Mesodermal cell (in vitro differentiated cells): ENCODE measurements at regions not wholly inside any gene's neighbourhood (a gene's known extent, or its start where the extent isn't known, plus 50 kb on each side); places are given as distances from the start of the nearest gene placed in this dataset.

Experiments used
- H3K27ac ChIP-seq: 2 replicates; pipeline ENCODE4 v1.7.0; 2013; ENCODE audit warnings: mild to moderate bottlenecking, low read depth, low read length, moderate library complexity; ENCODE audit not compliant: severe bottlenecking
- H3K36me3 ChIP-seq: 2 replicates; pipeline ENCODE4 v1.7.1; 2013; ENCODE audit warnings: mild to moderate bottlenecking, low read length, moderate library complexity; ENCODE audit not compliant: control insufficient read depth, insufficient read depth
- H3K4me1 ChIP-seq: one replicate; pipeline ENCODE4 v1.7.1; 2013; ENCODE audit warnings: mild to moderate bottlenecking, low read length; ENCODE audit not compliant: insufficient read depth, control insufficient read depth, poor library complexity, severe bottlenecking
- H3K4me3 ChIP-seq: 2 replicates; pipeline ENCODE4 v1.7.0; 2013; ENCODE audit warnings: low read length, control low read depth, mild to moderate bottlenecking; ENCODE audit not compliant: insufficient read depth, poor library complexity, severe bottlenecking; ENCODE audit errors: extremely low read depth
- H3K9me3 ChIP-seq: 2 replicates; pipeline ENCODE4 v1.7.1; 2013; ENCODE audit warnings: mild to moderate bottlenecking, low read length, moderate library complexity; ENCODE audit not compliant: control insufficient read depth
- WGBS, 2 experiments: methylation state at CpG; one replicate each; pipeline ENCODE4 v1.1.5; 2013; ENCODE audit warnings: missing lambda C conversion rate in 2 of 2; ENCODE audit not compliant: insufficient coverage in 2 of 2; 5-methylcytosine and 5-hydroxymethylcytosine counted together

GRCh38 chr15:25950014-25950413 lies 86.9 kb upstream of the ATP10A start:
- no peaks in the 10 kb centered on the region for H3K9me3 ChIP-seq
- 86 to 92% methylated on average over 2 of the region's 2 CpGs for WGBS, 2 experiments
- no peak overlapping the region for H3K27ac ChIP-seq
- H3K4me1 ChIP-seq: no peaks in the 10 kb centered on the region
- no peaks in the 10 kb centered on the region for H3K36me3 ChIP-seq
- H3K4me3 ChIP-seq: no peak overlapping the region

DNA sequence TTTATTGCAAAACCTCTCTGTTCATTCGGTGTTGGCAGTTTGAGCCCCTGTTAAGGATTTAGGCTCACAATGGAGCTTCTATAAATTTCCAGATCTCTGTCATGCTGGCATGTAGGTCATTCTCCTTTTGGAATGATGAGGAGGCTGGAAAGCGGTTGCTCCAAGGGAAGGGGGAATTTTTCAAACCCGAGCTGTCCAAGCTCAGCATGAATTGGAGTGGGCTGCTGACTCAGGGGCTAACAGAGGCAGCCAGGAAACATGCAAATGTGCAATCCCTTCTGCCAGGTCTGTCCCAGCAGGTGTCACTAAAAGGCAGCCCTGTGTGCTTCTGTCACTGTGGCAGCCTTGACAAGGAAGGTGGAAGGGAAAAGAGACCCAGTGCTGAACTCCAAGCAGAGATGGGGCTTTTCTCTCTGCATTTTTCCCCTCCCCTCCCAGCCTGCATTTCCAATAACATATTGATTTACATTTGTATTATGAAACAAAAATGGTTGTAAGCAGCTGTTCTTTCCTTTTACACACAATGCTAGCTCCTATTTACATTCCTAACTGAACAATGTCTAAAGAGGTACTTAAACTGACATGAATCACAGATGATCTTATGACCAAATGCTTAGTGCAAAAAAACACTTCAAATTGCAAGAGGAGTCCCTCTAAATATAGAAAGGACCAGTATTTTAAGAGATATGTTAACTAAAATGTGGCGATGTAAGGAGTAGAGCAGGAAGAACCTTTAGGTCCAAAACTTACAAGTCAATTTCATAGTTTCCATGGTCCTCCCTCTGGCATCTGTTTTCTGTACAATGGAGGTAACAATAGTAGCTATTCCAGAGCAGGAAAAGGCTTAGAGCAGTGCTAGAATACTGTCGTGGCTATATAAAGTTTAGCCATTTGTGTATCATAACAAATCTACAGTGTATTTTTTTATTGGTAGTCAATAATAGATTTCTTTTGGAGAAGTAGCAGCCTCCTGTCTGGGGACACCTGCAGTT lies 84.5 kb upstream of the ATP10A start:
- 17% methylated on average over 2 to 3 of the region's 5 CpGs for WGBS, 2 experiments
- Histone ChIP-seq H3K9me3 (no peaks in the 10 kb centered on the region), H3K4me1 (no peaks in the 10 kb centered on the region), H3K36me3 (no peaks in the 10 kb centered on the region), H3K27ac (no peak overlapping the region), H3K4me3 (no peak overlapping the region)

GRCh38 chr15:25946241-25946805 lies 83.2 kb upstream of the ATP10A start:
- H3K36me3 ChIP-seq: no peaks in the 10 kb centered on the region
- H3K9me3 ChIP-seq: no peaks in the 10 kb centered on the region
- H3K4me3 ChIP-seq: no peak overlapping the region
- H3K4me1 ChIP-seq: no peaks in the 10 kb centered on the region
- H3K27ac ChIP-seq: no peak overlapping the region
- 89 to 94% methylated on average over 17 to 18 of the region's 21 CpGs for WGBS, 2 experiments

GRCh38 chr15:25944386-25944785 lies 81.3 kb upstream of the ATP10A start:
- no peaks in the 10 kb centered on the region for H3K4me1 ChIP-seq
- H3K27ac ChIP-seq: no peak overlapping the region
- WGBS, 2 experiments: 83 to 90% methylated on average over 8 of the region's 17 CpGs

DNA sequence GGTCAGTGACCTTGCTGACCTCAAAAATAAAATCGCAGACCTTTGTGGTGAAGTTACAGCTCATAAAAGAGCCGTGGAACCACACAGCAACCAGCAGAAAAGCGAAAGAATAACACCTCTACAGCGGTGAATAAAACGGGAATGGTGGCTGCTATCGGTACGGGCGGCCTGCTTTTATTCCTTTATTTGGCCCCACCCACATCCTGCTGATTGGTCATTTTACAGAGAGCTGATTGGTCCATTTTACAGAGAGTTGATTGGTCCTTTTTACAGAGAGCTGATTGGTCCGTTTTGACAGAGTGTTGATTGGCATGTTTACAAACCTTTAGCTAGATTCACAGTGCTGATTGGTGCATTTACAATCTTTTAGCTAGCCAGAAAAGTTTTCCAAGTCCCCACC lies 80.7 kb upstream of the ATP10A start:
- Histone ChIP-seq H3K9me3 (no peaks in the 10 kb centered on the region), H3K4me1 (no peaks in the 10 kb centered on the region), H3K4me3 (no peak overlapping the region), H3K36me3 (no peaks in the 10 kb centered on the region), H3K27ac (no peak overlapping the region)
- 95% methylated on average over 3 to 9 of the region's 9 CpGs for WGBS, 2 experiments

More at GRCh38 chr15:25944386-25944785, 81.3 kb upstream of the ATP10A start:
- Histone ChIP-seq H3K4me3 (no peak overlapping the region), H3K9me3 (no peaks in the 10 kb centered on the region), H3K36me3 (no peaks in the 10 kb centered on the region)

- Histone ChIP-seq H3K9me3 (no peaks in the 10 kb centered on the region), H3K4me1 (no peaks in the 10 kb centered on the region), H3K27ac (no peak overlapping the region), H3K4me3 (no peak overlapping the region), H3K36me3 (no peaks in the 10 kb centered on the region)
- 83 to 90% methylated on average over 1 to 4 of the region's 4 CpGs for WGBS, 2 experiments
Measured at GRCh38 chr15:25939122-25939521, 76.0 kb upstream of the ATP10A start.

GRCh38 chr15:25937796-25938195 lies 74.7 kb upstream of the ATP10A start:
- Histone ChIP-seq H3K4me1 (no peaks in the 10 kb centered on the region), H3K9me3 (no peaks in the 10 kb centered on the region), H3K36me3 (no peaks in the 10 kb centered on the region), H3K27ac (no peak overlapping the region), H3K4me3 (no peak overlapping the region)

- H3K9me3 ChIP-seq: no peaks in the 10 kb centered on the region
- H3K27ac ChIP-seq: no peak overlapping the region
- H3K36me3 ChIP-seq: no peaks in the 10 kb centered on the region
- no peak overlapping the region for H3K4me3 ChIP-seq
- 69 to 89% methylated on average over 4 of the region's 7 CpGs for WGBS, 2 experiments
- no peaks in the 10 kb centered on the region for H3K4me1 ChIP-seq
Measured at GRCh38 chr15:25936004-25936403, 72.9 kb upstream of the ATP10A start.

GRCh38 chr15:25933456-25934158 lies 70.5 kb upstream of the ATP10A start:
- H3K9me3 ChIP-seq: no peaks in the 10 kb centered on the region
- 15 to 16% methylated on average over 11 to 14 of the region's 23 CpGs for WGBS, 2 experiments
- H3K4me3 ChIP-seq: no peak overlapping the region
- H3K36me3 ChIP-seq: no peaks in the 10 kb centered on the region
- H3K27ac ChIP-seq: no peak overlapping the region
- no peaks in the 10 kb centered on the region for H3K4me1 ChIP-seq

DNA sequence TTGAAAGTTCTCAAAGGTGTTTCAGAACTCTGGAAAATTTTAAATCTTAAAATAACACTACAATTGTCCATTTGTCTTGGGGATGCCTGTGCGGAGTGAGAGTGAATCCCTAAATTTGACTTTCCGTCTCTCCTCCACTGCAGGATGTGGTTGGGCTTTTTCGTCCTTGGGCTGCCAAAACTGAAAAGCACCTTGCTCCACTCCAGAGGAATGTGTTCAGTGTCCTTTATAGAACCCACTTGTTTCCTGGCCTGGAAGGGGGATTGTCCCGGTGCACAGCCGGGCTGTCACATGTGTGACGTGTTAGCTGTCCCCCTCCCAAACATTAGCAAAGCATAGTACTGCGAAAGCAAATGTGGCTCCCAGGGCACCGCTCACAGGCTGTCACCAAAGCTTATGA lies 69.6 kb upstream of the ATP10A start:
- H3K36me3 ChIP-seq: no peaks in the 10 kb centered on the region
- no peak overlapping the region for H3K27ac ChIP-seq
- no peaks in the 10 kb centered on the region for H3K9me3 ChIP-seq
- H3K4me1 ChIP-seq: no peaks in the 10 kb centered on the region
- H3K4me3 ChIP-seq: no peak overlapping the region
- 91% methylated on average over 8 of the region's 8 CpGs for WGBS, 2 experiments
